GM12891 (cell line): ENCODE measurements at regions not wholly inside any gene's neighbourhood (a gene's known extent, or its start where the extent isn't known, plus 50 kb on each side); places are given as distances from the start of the nearest gene placed in this dataset.

Source experiments
- PAX5 ChIP-seq: IDR thresholded peaks from 2 replicates; pipeline ENCODE4 v1.6.1; 2011; ENCODE audit warnings: low read length, moderate library complexity, mild to moderate bottlenecking; ENCODE audit not compliant: insufficient read depth, severe bottlenecking
- POLR2A ChIP-seq: IDR thresholded peaks from 2 replicates; pipeline ENCODE4 v1.6.1; 2011; ENCODE audit warnings: low read depth, low read length, control low read depth
- POLR2AphosphoS5 ChIP-seq: IDR thresholded peaks from 2 replicates; pipeline ENCODE4 v1.6.1; 2011; ENCODE audit warnings: low read depth, low read length, control low read depth
- SPI1 ChIP-seq: IDR thresholded peaks from 2 replicates; pipeline ENCODE4 v1.6.1; 2011; ENCODE audit warnings: low read depth, low read length, control low read depth
- TAF1 ChIP-seq: IDR thresholded peaks from 2 replicates; pipeline ENCODE4 v1.6.1; 2011; ENCODE audit warnings: low read depth, low read length, control low read depth

DNA sequence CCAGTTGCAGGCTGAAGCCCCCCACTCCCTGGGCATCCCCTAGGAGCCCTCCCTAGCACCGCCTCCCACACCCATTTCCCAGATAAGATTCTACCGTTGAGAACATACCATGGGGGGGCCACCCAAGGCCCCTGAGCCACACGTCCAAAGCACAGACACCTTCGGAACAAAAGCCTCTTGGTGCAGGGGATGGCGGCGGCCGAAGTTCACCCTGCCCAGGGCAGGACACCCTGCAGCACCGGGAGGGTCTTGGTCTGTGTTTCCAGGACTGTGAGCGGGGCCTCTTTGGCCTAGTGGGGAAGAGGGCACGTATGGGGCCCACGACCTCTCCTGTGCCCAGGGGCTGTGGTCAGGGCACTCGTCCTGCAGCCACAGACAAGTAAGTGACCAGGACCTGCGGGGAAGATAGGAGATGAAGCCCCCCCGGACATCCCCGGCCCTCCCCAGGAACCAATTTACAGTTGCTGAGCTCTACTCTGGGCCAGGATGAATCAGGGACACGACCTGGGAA is 154.3 kb upstream of the C14orf180 start:
- TF ChIP-seq TAF1 (no peak), POLR2A (no peak), POLR2AphosphoS5 (no peak), PAX5 (no peak), SPI1 (no peak)
